ENCODE measurements at regions not wholly inside any gene's neighbourhood (a gene's known extent, or its start where the extent isn't known, plus 50 kb on each side); places are given as distances from the start of the nearest gene placed in this dataset.
"Not testable (repeated sequence)": the region's sequence is repeated elsewhere in the genome, so short reads cannot be mapped to it uniquely, and the experiment has no call there.

DNA sequence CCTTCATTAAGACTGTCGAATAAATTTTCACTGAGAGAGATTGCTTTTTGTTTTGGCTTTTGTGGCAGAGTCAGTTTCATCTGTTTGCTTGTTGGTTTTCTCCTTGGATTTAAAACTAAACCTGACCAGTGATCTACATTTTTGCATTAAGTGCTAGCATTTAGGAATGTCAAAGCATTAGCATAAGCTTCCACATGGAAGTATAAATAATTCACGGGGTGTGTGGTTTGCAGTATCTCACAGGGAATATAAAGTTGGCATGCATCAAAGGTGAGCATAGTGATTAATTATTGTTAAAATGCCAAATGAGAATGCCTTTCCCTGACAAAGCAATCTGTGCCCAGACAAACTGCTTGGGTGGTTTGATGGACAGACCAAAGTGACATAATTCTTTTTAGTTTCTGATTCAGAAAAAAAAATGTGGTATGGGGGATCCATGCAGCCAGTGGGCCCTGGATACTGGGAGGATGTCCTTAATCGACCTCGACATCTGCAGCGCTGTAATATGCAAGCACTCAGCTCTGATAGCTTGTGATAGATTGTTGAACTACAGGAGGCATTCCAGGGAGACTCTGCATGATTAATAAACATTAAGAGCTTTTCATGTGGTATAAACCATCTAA is 339.3 kb upstream of the POM121L12 start:
- DNase-seq, result no peak

DNA sequence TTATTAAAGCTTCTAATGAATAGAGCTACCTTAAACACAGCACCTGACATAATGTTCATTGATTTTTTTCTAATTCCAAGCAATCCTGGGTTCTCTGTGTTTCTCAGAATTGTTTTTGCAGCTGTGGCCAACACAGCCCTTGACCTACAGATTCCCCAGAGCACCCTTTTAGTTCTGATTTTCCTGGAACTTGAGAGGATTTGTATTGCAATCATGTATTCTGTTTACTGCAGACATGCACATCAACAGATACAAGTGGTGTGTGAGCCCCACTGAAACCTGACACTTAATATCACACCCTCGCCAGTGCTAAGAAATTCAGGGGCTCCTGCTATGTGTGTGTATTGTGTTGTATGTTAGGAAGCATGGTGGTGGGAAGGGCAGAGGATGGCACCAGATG is 344.2 kb upstream of the POM121L12 start:
- no peak for DNase-seq

DNA sequence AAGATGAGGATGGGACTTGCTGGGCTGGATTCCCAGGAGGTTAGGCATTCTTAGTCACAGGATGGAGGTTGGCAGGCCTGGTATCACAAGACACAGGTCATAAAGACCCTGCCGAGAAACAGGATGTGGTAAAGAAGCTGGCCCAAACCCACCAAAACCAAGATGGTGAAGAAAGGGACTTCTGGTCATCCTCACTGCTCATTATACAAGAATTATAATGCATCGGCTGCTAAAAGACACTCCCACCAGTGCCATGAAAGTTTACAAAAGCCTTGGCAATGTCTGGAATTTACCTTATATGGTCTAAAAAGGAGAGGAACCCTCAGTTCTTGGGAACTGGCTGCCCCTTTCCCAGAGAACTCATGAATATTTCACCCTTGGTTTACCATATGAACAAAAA is 345.5 kb upstream of the POM121L12 start:
- no peak for DNase-seq

DNA sequence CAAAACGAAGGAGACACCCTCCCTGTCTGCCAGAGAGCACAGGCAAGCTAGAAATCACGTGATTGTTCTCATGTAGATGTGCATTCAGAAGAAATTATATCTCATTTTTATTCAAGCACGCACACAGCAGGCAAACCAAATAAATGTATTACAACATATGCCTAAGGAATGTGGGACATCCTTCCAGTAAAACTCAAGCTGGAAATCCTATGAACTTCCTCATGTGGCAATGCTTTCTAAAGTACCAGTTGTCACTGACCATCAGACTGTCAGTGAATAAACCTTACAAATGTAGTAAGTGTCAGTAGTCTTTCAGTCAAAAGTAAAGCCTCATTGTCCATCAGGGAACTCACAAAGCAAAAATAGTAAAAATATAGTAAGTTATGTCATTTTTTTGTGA is 350.1 kb upstream of the POM121L12 start:
- no peak for DNase-seq

DNA sequence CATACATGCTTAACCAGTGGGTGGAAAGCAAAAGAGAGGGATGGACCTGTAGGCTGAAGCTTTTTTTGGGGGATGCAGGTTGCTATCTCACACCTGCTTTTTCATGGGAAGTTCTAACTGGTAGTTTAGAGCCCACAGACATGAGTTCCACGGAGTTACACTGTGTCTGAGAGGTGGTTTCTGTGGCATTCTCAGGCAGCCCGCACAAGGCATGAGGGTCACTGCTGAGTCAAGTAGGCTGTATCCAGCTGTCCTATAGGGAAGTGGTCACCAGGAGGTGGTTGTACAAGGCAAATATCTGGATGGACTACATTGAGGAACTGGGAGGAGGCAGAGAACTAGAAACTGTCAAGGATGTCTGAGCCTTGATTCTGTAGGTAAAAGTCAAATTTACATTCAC is 351.0 kb upstream of the POM121L12 start:
- no peak for DNase-seq

DNA sequence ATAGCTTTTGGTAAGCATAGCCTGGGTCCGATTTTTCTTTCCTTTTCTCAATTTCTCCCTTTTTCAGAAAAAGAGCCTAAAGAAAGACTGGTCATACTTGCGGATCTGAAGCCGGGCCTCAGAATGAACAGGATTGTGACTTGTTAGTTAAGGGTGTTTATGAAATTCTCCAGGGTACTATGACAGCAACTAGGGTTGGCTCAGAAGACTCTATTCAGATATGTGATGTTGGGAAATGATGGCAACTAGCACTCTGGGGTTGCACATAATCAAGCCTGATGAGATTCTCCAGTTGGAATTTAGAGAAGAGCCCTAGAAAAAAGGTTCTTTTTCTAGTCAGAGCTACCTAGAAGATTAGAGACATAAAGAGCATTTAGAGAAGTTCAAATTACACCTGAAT is 352.4 kb upstream of the POM121L12 start:
- no peak for DNase-seq

DNA sequence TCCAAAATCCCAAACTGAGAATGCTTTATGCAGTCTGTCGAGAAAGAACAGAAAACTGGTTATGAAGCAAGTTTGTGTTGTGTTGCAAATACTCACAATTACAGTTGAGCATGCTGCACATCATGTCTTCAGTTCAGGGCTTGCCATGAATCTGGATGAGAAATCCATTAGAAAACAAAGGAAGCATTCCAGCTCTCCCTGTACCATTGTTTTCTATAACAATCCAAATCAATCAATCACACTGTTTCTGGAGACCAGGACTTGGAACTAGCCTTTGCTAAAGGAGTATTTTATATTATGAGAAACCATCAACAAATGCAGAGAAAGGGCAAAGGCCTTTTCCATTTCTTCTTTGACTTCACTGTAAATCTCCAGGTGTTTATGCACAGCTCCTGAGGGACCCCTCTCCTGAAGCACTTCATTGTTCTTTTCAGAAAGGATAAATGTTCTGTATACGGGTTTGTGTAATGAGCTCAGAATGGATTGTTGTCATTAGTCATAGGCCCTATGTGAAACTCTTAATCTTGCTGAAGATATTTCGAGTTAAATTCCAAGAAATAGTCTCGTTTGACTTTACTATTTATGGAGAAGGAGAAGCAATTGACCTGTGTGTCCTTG is 364.7 kb upstream of the POM121L12 start:
- DNase-seq, result no peak

DNA sequence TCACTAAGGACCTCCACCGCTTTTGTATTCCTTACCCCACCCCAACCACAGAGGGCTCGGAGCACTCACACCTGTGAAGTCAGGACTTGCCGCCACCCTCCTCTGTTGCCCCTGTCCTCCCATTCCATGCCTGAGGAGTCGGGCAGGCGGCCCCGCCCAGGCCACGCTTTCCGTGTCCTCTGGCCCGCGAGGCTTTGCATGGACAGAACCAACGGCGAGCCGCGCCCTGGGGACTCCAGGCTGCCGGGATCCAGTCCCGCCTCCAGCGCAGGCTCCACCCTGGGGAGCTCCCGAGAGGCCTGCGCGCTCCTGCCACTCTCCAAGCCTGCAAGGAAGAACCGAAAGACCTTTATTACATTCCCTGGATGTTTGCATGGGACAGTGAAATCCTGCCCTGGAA is 366.4 kb upstream of the POM121L12 start:
- no peak for DNase-seq

DNA sequence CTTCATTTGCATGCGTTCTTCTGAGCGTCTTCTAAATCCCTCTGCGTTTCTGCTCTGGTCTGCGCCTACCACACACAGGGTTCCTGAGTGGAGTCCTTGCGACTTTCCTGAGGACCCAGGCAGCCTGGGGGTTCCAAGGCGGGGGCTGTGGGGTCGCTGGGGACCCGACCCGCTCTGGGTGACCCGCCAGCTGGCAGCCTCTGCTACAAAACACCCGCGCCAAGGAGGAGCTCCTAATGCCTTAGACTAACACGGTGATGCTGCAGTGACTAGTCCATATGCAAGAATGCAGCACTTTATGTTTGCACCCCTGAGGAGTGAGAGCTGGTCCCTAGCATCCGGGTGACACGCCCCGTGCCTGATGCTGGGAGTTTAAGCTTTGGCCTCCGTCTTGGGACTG is 367.0 kb upstream of the POM121L12 start:
- no peak for DNase-seq

DNA sequence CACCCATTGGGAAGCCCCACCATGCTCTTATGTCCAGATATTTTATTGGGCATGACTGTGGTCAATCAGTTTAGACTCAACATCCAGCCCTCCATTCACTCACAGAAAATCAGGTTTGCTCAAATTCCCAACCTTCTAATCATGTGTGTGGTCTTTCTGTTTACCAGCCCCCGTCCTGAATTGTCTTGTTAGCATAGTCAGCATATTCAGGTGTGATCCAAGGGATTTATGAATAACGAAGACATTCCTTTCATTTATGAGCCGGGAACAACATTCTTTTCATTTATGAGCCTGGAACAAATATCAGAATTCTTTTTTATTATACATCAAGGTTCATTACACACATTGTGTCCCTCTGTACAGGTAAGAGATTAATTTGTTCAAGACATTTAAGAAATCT is 376.3 kb upstream of the POM121L12 start:
- DNase-seq, result no peak

DNA sequence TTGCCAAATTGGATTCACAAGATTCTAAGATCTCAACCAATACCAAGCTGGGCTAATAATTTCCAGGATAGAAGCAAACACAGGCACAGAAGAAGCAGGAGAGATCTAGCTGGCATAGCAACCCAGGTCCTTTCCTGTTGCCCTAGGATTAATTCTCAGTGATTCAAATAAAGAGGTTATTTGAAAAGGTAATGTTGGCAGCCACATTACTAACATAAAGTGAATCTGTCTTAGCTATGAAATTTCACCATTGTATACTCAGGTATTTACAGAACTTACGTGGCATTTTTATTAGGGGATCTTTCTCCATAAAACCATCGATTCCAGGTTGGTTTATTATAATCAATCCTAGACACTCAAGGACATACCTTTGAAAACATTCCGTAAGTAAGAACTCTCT is 379.3 kb upstream of the POM121L12 start:
- no peak for DNase-seq

DNA sequence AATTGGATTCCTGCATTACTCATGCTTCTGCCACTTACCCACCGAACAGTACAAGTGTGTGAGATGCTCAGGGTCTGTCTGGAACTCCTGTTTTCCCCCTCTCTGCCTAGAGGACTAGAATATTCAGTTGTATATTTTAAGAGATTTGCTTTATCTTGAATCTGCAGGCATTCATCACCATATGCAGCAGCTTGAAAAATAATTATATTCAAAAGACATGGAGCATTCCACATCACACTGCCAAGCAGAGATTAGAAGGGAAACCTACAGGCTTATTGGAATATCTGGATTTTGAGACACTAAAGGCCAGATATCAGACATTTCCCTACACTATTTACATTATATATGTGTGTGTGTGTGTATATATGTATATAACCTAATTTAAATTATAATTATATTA is 382.8 kb upstream of the POM121L12 start:
- no peak for DNase-seq

DNA sequence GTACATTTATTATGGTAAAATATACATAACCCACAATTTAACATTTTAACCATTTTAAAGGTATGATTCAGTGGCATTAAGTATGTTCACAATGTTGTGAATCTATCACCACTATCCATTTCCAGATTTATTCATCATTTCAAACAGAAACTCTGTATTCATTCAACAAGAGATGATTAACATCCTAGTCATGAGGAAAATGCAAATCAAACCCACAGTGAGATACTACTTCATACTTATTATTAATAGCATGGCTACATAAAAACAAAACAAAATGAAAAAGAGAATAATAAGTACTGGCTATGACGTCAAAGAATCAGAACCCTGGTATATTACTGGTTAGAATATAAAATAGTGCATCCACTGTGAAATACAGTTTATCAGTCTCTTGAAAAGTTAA is 386.6 kb upstream of the POM121L12 start:
- no peak for DNase-seq

DNA sequence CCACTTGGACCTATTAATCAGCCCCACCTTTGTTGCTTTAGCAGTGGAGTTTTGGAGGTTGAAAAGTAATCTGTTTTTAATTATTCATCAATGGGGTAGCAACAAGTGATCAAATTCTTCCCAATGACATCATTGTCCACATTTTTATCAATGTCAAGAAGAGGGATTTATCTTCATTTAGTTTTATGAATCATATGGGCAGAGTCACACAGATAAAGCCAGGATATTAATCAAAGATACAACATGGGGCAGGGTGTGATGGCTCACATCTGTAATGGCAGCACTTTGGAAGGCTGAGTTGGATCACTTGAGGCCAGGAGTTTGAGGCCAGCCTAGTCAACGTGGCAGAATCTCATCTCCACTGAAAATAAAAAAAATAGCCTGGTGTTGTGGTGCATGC is 388.4 kb upstream of the POM121L12 start:
- no peak for DNase-seq

DNA sequence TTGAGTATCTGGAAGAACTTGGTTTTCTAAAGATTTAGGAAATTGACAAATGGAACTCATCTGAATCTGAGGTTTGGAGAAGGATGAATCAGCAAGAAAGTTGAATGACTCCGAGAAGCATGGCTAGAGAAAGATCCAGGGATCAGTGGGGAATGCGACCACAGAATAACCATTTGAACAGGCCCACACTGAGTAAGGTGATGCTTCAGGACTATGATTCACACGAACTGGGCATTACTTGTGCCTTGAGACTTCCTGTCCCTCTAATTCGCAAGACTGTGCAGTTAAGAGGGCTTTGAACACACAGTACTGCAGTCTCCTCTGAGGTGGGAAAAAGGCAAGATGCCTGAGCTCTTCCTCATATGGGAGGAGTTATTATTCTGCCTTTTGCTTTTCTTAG is 395.5 kb upstream of the POM121L12 start:
- no peak for DNase-seq

DNA sequence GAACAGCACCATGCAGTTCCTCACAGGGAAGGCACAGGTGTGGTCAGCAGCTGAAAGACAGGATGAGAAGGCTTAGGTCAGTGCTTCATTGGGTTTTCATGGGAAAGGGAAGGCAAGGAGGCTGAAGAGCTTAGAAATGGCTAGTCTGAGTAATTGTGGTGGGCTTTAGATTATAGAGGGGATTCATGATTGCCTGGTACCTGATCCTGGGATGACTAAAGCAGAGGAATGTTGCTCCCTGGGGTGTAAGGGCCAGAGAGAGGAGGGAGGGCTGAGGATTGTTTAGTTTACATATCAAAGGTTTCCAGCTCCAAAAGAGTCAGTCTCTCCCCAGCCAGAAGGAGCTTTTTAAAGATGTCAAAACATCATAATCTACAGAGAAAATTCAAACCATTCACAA is 396.3 kb upstream of the POM121L12 start:
- DNase-seq, result no peak

DNA sequence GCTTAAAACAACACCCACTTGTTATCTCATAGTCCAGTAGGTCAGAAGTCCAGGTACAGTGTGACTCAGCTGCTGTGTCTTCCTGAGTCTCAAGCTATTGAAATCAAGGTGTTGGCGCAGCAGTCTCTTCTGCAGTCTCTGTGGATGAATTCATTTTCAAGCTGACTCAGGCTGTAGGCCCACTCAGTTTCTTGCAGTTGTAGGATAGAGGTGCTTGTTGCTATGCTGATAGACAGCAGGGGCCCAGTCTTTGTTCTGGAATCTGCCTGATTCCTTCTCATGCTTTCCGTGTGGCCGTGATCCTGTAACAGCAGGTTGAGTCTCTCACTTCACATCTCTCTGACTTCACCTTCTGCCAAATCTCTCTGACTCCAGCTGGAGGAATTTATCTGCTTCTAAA is 400.4 kb upstream of the POM121L12 start:
- DNase-seq, result no peak

DNA sequence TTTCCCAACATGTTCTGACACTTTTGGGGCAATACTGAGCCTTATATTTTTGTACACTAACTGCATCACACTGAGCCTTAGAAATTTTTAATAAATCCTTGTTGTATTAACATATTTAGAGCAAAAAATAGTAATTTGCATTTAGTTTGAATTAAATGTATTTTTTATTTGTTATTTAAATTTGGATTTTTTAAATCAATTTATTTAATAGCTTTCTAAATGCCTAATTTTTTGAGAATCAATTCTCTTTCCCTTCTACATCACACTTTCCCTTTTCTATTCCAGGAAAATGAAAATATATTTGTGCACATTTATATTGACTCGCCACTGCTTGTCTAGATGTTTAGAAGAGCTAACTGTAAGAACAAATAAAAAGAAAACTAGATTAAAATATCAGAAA is 414.6 kb upstream of the POM121L12 start:
- DNase-seq, result no peak

DNA sequence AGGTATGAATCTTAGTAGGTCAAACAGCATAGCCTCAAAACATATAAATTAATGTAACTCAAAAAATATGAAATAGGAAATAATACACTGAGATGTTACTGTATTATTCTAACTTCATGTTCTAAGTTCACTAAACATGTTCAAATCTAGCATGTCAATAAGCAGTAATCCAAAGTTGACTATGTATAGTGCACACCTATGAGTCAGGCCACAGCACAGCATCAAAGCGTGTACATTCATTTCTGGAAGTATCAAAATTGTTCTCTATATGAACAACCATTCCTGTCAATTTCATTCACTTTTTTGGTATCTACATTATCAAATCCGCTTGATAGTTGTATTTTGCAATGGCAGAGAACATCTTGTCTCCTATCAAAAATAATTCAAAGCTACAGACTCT is 418.9 kb upstream of the POM121L12 start:
- no peak for DNase-seq

DNA sequence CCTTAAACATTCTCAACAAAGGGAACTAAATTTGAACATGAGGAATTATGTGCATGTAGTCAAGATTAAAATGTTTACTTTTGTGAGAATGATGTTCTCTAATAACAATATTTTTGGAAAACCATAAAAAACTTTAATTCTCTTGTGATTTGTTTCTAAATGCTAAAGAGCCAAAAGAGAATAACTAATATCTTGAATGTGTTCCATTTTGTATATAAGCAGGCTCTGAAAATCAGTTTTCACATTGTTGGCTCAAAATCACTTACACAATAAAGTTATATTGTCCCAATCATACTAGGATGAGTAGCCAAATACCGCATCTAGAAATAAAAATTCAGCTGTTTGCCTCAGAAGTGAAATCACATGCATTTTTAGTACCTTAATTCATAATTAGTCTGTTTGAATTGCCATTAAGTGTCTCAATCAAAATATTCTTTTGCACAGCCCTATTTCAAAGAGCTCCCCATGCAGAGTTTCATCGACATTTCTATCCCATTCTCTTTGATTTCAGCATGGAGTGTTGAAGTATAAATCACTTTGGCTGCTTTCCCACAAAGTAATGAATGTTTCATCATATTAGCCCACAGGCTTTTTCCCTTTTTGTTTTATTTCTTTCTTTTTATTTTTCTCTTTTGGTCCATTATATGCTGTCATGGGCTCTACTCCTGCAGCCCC is 420.3 kb upstream of the POM121L12 start:
- DNase-seq, result no peak

DNA sequence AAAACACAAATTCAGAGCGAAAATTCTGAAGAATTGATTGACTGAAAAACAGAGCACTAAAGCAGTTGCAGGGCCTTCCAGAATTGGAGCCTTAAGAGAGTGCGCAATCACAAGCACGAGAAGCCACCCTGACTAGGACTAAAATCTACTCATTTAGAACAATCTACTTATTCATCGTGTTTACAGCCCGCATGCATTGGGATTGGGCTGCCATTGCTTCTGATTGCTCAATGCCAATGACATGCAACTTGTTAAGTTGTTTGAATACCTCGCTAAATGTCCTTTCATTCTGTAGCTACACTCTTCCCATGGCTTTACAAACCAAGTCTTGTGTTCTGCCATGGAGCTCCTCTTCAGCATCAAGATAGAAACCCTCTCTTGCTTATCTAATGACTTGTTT is 425.9 kb upstream of the POM121L12 start:
- no peak for DNase-seq

DNA sequence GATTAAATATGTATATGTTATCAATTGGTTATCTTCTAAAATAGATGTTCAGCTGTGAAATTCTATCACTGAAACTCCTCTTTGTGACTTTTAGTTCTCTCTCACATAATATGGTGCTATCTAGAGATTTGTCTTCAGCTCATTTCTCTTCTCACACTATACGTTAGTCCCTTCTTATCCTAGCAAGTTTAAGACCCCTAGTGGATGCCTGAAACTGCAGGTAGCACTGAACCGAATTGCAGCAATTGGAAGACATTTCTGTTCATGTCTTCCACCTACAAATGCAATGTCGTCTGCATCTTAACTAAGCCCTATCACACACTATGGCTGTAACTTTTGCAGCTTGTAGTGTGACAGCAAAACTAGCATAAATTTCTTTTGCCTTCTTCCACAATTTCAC is 442.7 kb upstream of the POM121L12 start:
- no peak for DNase-seq

DNA sequence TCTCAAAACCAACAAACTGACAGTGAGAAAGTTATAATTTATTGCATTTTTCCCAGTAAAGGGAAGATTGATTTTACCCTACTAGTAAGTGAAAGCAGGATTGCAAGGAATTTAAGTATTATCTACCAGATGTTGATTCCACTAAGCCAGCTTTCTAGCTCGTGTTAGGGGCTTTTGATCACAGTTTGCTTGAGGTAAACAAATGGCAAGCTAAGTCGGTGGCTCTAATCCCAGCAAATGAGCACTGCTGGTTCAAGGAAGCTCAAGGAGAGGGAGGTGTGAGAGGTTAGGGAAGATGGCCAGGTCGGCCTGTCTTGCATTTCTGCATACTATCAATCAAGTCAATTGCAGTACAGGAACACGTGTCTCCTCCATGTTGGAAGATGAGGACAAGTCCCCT is 448.7 kb upstream of the POM121L12 start:
- DNase-seq, result no peak

DNA sequence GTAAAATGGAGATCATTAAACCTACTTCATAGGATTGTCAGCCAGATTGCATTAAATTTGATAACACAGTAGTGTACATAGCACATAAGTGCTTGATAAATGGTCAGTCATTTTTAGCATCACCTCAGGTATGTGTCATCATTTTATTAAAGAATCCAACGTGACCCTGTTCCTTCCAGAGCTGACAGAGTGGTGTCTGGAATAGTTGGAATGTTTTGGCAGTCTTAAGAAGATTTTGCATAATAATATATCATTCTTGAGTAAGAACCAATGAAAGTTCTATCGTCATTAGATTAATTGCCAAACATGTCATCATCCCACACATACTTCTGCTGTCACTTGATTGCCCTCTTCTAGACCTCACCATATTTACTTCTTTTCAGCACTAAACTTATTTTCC is 451.4 kb upstream of the POM121L12 start:
- no peak for DNase-seq

DNA sequence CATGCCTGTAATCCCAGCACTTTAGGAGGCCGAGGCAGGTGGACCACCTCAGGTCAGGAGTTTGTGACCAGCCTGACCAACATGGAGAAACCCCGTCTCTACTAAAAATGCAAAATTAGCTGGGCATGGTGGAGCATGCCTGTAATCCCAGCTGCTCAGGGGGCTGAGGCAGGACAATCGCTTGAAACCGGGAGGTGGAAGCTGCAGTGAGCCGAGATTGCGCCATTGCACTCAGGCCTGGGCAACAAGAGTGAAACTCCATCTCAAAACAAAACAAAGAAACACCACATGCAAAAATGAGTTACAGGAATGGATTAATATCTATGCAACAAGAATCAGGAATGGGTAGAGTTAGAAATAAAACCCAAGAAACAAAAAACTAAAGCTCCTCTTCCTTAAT is 462.3 kb upstream of the POM121L12 start:
- not testable (repeated sequence) for DNase-seq

Measured in CD4-positive, alpha-beta T cell treated with Interferon alpha-2 for 1 hour (primary cell).